ENCODE measurements at regions not wholly inside any gene's neighbourhood (a gene's known extent, or its start where the extent isn't known, plus 50 kb on each side); places are given as distances from the start of the nearest gene placed in this dataset.
A peak's percentile ranks its signal among the peaks of the same experiment; 100 is the strongest.

DNA sequence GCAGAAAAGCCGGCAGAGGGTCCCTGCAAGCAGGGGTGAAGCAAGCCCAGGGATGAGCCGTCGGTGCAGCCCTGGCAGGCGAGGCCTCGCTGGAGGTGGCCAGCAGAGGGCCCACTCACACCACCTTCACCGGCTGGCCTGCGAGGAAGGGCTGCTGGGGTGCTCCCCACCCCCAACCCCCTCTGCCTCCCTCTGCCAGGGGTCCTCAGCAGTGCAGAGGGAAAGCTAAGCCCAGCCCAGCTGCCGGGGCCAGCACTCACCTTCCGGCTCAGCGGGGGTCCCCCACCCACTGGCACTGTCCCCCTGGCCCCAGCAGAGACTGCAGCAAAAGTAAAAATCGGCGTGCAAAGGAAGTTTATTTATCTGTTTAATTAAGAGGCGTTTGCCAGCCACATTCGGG lies 113.4 kb downstream of the ENGASE start:
- DNase-seq: no peak

DNA sequence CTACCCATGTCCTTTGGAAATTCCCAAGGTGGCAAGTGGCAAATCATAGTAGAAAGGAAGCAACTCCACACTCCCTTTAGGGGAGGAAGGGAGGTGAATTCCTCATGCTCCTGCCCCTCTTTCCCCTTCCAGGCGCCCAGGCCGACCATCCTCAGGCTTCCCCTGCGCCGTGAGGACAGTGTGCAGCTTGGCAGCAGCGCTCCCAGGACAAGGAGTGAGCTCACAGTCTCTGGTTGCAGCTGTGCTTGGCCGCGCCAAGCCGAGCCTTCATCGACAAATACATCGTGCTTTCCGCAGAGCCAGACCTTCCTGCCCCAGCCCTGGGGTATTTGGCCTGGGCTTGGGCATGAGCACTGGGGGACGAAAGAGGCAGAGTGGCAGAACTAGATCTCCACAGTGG lies 112.6 kb downstream of the ENGASE start:
- DNase-seq: no peak

DNA sequence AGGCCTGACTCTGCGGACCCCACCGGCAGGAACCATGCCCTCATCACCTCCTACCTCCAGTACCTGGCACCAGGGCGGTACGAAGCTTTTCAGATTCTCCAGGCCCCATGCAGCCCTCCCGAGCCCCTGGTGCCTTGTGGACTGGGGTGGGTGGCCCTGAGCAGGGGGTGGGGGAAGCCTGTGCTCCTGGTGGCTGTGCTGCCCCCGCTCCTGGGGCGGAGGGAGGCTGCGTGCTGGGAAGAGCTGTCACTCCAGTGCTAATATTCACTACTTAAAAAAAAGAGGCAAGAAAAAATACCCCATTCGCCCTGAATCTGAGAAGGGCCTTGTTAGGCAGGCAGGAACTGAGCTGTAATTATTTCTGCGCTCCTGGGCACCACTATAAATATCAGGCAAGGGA lies 111.8 kb downstream of the ENGASE start:
- no peak for DNase-seq

DNA sequence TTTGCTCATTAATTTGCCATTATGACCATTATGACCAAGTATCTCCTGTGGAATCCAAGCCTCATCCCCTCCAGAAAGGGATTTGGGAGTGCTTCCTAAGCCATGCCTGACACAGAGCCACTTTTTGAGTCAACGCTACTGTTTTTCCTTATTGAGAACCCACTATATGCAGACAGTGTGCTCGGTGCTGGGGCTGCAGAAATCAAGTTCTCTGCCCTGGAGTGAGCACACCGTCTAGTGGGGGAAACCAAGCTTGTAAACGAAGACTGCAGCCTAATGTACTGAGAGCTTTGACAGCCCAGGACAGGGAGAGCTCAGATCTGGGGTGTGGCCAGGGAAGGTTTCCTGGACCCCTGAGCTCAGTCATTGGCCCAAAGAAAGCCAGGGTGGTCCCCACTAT lies 111.0 kb downstream of the ENGASE start:
- DNase-seq: no peak

DNA sequence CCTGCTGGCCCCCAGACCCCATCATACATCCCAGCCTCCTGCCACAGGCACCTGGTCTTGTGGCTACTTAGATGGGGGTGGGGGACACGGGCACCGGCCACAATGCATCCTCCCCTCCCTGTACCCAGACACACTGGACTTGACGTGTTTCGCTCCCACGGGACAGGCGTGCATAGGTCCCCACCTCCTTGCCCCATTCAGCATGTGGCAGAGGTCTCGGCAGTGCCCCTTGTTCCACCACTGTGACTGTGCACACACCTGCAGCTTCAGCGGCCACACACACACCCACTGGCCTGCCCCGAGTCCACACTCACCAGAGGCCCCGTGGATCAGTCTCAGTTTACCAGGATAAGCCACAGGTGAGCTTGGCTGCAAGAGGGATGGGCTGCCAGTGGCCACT lies 109.6 kb downstream of the ENGASE start:
- DNase-seq: no peak

DNA sequence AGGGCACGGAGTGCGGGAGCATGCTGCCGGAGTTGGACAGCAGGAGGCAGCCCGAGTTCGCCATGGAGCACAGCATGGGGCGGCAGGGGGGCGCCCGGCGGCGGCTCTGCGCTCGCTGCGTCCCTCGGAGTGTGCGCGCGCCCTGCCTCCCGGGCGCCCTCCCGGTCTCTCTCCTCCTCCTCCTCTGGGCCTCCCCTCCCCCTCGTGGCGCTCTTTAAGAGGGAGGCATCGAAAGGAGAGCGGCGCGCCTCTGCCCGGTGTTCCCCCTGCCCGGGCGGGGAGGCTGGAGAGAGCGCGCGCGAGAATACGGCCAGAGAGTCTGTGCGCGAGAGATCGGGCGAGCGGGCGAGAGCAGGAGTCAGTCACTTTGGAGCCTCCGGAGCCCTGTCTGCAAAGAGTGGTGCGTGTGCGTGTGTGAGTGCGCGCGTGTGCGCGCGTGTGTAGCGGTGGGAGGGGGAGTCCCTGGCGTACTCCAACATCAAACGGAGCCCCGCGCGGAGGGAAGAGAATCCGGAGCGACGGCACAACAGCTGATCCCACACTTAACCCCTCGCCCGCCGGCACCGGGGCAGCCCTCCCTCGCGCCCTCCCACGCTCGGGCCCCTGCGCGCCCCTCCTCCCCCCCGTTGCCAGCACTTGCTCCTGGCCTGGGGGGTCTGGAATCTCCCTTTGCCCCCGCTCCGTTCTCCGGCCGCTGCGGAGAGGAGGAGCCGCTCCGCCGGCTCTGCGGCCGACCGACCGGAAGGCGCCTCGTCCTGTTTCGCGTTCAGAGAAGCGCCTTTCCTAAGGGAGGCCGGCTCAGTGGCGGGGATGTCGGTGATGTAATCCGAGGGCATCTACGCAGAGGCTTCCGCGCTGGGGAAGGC lies 108.9 kb downstream of the ENGASE start:
- peak in 1 of 5 experiments; percentile 21 for DNase-seq

DNA sequence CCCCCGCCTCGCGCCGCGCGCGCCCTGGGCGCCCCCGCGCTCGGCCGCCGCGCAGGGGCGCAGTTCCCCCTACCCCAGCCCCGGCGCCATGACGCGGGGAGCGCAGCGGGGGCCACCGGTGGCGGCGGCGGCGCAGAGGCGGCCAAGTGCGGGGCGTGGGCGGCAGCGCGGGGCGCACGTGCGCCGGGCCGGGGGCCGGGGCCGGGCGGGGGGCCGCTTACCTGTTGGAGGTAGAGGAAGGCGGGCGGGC lies 108.3 kb downstream of the ENGASE start:
- no peak for DNase-seq

DNA sequence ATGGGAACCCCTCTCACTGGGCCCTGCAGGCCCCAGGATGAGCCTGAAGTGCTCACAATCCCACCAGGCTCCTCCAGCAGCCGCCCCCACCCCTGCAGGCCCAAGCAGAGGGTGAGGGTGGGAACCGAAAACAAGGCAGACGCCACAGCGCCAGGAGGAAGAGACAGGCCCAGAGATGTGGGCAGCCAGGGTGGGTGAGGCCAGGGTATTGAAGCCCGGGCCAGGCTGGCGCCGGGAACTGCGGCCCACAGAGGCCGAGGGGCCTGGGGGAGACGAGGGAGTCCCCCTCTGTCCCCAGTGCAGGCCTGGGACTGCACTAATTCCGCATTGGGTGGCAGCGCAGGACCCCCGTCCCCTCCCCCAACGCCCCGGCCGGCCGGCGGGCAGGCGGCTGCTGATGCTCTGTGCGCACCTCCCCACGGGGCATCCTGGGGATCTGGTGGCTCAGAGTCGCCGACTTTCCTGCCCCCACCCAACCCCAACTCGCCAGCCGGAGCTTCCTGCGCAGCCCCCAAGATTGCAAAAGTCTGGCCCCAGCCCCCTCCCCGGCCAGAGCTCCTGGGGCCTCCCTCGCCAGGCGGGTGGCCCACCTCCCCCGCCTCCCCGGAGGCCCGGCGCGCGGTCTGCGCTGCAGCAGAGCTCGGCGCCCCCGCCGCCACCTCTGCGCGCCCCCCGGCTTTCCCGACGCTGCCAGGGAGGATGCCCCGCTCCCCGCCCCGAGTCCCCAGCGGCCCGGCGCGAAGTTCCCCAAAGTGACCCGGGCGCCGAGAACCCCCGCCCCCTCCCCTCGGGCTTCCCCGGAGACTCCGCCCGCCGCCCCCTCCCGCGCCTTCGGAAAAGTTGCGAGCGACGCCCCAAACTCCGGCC lies 107.8 kb downstream of the ENGASE start:
- DNase-seq: no peak

DNA sequence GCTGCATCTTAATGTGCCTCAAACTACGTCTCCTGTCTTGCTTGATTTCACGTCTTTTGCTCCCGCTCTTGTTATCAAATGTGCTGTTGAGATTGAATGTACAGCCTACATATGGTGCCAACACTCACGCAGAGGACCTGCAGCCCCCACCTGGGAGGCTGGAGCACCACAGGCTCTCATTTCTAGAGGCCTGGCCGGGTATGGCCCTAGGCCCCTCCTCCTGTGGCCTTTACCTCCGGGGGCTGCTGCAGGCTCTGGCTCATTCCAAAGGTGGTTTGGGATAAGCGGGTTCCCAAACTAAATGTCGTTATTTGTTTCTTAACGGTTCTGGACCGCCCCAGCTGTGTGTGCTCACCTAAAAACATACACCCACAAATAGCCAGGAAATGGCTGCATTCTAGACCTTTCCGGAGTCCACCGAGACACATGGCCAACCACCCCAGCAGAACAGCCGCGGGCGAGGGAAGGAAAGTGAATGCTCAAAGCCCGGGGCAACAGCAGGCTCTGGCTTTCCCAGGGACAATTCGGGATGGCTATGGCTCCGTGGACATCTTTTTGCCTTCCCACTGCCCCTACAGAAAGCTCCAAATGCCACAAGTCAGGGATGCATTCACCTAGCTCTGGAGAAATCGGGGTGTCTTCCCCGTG lies 105.9 kb downstream of the ENGASE start:
- DNase-seq: no peak

DNA sequence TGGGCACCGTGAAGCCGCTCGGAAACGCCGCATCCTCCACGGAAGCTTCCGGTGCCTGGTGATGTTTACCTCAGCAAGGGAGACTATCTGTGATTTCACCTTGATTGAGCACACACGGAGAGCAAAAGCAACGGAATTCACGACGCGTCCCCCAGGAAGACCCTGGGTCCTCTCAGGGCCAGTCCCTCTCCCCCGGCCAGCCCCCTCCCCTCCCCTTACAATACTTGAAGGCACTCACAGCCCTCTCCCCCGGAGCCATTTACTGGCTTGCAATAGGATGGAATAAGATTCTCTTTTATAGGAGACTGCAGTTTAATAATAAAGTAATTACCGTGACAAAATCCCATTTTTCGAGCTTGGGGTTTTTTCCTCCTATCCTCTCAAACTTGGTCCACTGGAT lies 104.7 kb downstream of the ENGASE start:
- no peak for DNase-seq

DNA sequence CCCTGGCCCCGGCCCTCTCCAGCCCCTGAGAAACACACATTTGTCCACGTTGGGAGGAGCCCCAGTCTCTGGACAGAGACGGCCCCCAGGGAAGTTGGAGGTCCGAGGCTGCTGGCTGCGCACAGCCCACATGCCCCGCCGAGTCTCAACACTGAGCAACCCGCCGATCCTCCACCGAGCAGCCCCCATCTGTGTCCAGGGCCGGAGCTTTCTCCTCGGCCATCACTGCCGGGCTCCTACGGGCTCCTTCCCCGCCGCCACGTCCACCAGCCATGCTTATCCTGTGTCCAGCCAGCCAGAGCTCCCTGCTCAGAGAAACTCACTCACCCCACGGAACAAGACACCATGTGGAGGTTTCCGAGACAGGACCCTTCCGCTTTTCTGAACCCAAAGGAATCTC lies 103.3 kb downstream of the ENGASE start:
- no peak for DNase-seq

DNA sequence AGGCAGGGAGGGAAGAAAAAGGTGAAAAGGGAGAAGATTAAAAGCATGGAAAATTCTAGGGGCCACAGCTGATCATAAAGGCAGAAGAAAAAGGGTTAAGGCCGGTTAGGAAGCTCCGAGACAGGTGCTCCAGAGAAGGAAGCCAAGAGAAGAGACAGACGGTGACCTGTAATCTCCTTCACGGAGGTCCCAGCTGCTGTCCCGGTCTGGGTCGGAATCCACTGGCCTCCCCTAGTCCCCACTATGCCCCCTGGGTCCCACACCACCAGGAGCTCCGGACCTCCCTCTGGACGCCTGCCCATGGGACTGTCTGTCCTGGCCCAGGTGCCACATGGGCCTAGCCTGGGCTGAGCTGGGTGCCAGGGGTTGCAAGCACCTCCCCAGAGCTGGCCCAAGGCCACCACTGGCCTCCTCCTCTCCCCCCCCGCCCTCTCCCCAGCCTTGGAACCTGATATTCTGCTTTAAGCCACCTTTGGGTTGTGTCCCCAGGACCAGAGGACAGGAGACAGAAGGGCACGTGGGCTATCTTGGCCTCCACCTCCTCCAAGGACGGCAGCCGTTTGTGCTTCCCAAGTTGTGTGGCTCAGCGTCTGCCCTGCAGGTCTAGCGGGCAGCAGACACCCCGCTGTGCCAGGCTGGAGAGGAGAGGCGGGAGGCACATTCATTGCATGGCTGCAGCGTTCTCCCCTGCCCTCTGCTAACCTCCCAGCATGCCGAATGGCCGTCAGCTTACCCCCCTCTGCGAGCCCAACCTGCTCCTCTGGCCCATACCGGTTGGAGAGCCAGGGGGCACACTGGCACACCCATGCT lies 102.4 kb downstream of the ENGASE start:
- no peak for DNase-seq

DNA sequence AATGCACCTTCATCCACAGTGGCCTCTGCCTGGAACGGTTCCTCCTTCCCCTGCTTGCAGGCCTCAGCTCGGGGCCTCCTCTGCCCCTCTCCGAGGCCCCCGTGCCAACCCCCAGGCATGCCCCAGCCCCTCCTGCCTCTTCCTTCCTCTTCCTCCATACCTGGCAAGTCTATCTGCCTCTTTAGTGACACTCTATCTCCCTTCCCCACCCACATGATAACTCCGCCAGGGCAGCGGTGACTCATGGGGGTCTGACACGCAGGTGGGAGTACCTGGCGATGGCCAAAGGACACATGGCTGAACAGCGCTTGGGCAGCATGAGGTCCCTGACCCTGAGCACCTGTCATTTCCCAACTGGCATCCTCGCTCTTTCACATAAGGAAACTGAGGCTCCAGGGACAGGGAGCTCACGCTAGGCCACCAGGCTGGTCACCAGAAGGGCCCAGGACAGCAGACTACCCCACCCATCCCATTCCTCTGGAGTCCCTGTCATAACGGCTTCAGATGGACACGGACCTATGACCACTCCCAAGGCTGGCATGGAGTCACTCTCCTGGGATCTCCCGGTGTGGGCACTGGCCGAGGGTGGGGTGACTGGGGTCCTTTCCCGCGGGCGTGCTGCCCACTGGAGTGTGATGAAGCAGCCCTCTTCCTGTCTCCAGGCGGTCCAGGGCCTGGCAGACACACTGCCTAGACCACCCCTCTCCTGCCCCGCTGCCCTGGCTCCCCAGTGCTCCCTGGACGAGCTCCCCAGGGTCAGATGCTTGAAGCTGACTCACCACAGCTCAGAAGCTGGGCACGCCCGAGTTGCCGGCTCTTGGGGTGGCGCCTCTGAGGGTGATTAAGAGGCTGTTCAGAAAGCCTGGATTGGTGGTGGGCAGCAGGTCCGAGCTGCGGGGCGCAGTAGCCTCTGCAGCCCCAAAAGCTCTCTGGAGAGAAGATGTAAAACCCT lies 100.6 kb downstream of the ENGASE start:
- no peak for DNase-seq

DNA sequence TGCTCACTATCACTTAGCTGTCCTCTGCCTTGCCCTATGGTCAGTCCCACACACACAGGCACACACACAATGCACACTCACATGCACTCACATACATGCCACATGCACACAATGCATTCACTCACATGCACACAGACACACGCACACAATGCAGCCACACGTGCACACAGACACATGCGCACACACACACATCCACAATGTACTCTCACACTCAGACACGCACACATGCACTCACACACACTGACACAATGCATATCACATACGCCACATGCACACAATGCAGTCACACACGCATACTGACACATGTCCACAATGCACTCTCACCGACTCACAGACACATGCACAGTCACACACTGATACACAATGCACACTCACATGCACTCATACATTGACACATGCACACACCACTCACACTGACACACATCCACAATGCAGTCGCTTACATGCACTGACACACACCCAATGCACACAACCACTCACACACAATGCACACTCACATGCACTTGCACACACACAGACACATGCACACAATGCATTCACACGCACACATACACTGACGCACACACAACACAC lies 99.7 kb downstream of the ENGASE start:
- DNase-seq: no peak

DNA sequence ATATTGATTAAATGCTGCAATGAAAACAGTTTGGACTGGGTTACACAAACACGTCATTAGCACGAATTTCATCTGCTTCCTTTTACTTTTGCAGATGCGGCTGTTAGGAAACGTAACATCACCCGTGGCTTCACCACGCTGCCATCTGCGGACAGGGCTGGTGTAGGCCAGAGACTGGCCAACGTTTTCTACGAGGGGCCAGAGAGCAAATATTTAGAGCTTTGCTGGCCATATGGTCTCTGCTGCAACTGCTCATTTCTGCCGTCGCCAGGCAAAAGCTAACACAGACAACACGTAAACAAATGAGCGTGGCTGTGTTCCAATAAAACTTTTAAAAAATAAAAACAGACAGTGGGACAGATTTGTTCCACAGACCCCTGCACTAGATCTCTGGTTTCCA lies 96.6 kb downstream of the ENGASE start:
- no peak for DNase-seq

DNA sequence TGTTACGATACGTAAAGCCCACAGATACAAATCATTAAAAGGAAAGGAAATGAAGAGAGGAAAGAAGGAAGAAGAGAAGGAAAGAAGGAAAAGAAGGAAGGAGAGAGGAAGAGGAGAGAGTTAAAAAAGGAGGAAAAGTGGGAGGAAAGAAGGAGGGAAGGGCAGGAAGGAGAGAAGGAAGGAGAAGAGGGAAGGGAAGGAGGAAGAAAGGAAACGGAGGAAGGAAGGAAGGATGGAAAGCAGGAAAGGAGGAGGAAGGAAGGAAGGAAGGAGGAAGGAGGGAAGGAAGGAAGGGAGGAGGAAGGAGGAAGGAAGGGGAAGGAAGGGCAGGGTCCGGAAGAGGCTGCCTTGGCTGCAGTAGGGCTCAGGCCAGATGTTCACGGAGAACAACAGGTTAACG lies 95.2 kb downstream of the ENGASE start:
- no peak for DNase-seq

DNA sequence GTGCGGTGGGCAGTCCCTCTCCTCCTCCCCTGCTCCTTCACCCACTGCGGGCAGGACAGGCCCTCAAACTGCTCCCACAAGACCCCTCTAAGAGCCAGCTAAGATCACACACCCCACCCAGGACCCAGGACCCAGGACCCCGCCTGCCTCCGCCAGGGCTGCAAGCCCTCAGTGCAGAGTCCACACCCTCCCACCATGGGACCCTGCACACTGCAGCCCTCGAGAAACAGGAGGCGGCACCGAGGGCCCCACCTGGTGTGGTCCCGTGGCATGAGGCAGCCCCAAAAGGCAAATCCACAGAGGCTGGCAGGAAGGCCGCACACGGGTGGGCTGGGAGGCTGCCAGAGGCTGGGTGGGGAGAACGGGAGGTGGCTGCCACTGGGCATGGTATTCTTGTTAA lies 94.7 kb downstream of the ENGASE start:
- no peak for DNase-seq

DNA sequence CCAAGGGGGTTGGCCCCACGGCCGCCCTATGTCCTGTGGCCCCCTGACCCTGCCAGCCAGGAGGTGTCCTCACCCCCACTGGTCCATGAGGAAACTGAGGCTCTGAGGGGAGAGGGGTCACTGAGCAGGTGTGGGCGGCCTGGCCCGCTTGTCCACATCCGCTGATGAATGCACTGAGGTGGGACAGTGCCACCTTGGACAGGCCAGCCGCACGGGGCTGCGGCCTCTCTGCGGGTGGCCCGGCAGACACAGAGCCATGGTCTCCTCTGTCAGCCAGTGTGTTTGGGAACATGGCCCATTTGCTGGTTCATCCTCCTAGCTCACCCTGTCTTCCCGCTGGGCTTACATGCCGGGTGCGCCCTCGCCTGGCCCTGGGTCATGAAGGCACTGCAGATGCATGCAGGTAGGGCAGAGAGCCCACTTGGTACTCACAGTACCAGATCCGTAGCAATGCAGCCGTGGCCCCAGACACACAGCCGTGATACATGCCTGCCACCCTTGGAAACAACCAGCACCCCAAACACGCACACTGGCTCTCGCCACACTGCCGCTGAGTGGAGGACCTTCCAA lies 93.9 kb downstream of the ENGASE start:
- no peak for DNase-seq

DNA sequence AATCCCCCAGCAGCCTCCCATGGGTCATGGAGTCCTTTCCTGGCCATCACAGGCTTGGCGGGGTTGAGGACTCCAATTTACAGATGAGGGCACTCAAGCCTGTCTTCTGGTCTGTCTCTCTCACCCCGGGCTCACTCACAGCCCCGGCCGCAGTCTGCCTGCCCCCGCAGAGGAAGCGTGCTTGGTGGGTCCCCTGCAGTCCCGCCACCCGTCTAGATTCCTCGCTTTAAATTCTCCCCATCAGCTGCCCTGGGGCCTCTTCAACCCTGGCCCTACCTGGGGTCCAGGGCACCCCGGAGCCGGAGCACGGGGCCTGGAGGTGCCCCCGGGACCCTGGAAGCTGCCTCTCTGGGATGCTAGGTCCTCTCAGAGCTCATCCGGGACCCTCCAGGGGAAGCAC lies 92.9 kb downstream of the ENGASE start:
- DNase-seq: no peak

DNA sequence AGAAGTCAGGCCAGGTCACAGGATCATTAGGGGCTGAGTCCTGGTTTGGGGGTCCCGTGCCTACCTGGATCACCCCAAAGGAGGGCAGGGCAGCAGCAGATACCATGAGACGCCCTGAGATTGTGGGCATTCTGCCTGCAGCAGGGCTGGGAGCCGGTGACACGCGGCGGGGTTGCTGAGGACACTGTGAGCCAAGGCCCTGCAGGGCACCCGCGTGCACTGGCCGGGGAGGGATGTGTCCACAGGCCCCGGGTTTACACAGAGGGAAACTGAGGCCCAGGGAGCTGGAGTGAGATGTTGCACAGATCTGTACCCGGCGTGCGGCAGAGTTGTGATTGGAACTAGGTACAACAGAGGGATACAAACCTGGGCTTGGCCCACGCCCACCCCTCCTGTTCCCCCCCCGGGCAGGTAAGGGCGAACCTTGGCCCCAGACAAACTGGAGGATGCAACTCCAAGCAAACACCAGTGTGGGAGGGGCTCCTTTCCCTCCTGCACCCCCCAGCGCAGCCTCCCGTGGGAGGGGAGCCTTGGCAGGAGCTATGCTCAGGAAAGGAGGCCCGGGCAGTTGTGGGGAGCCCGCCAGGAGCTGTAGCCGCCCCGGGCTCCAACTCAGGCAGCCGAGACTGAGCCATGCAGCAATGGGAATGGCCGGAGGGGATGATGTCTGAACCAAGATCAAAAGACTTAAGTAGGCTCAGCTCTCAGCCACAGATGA lies 91.3 kb downstream of the ENGASE start:
- DNase-seq: no peak
